NCI-H2171 treated with DMSO at 0.1 percent for 48 hours (cell line): ENCODE measurements at regions not wholly inside any gene's neighbourhood (a gene's known extent, or its start where the extent isn't known, plus 50 kb on each side); places are given as distances from the start of the nearest gene placed in this dataset.
A peak's percentile ranks its signal among the peaks of the same experiment; 100 is the strongest.
"Not testable (repeated sequence)": the region's sequence is repeated elsewhere in the genome, so short reads cannot be mapped to it uniquely, and the experiment has no call there.

Source experiments
- DNase-seq: peaks from one replicate; lab custom pipeline; 2025; lab: John Stamatoyannopoulos, UW

DNA sequence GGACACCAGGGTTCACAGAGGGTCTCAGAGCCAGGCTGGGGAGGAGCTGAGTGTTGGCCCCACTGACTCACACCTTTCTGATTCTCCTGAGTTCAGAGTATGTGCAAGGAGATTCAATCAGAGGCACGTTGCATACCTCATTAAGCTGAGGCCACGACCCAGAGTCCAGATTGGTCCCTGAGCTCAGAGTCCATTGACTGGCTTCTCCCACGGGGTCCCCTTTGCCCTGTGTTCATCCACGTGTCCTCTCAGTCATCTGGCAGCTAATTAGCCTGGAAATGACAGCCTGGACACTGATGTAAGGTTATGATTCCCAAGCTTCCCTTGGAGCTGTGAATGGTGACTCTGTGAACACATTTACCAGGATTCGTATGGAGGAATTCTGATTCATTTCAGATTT is 267.2 kb downstream of the SH3BP4 start:
- DNase-seq = no peak

- DNase-seq = no peak
Observed at GRCh38 chr2:235220331-235220730, 268.5 kb downstream of the SH3BP4 start.

- DNase-seq = no peak
Observed at GRCh38 chr2:235223011-235223410, 270.8 kb upstream of the AGAP1 start.

DNA sequence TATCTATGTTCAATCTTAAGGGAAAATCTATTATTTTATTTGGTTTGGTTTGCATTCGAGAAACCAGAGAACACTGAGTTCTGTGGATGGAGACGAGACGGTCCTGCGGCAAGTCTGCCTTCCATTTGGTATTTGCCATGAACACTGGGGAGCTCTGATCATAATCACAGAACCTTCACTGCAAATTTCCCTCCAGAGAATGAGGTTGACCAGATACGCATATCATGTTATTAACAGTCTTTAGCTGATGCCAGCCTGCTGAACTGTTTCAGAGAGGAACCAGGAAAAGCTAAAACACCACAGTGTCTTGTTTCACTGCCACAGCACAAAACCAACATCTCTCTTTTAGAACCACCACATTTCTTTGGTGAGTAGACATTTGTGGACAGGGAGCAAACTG is 269.4 kb upstream of the AGAP1 start:
- no peak for DNase-seq

DNA sequence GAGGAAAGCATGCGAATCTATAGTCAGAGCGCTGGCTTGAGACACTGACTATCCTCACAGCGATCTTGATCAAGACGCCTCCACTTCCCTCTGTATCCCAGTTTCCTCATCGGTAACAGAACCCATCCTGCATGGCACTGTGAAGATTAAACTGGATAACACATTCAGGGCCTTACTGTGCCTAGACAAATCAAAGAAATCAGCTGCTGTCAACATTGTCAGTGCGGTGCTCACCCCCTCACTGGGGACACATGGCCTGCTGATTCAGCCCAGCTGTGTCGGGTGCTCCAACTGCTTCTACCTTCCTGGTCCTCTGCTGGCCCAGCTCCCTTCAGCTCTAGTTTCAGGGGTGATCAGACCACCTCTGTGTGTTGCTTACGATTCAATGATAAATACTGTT is 268.6 kb upstream of the AGAP1 start:
- DNase-seq = no peak

GRCh38 chr2:235227590-235227989 is 266.3 kb upstream of the AGAP1 start:
- no peak for DNase-seq

DNA sequence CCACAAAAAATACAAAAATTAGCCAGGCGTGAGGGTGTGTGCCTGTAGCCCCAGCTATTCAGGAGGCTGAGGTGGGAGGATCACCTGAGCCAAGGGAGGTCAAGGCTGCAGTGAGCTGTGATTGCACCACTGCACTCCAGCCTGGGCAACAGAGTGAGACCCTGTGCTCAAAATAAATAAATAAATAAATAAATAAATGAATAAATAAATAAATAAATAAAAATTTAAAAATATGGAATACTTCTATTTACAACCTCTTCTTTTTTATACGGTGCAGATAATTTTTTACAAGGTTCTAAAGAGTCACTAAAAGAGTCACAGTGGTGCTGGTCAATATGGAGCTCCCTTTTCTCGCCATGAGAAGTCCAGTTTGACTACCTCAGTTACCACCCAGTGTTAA is 265.4 kb upstream of the AGAP1 start:
- not testable (repeated sequence) for DNase-seq

DNA sequence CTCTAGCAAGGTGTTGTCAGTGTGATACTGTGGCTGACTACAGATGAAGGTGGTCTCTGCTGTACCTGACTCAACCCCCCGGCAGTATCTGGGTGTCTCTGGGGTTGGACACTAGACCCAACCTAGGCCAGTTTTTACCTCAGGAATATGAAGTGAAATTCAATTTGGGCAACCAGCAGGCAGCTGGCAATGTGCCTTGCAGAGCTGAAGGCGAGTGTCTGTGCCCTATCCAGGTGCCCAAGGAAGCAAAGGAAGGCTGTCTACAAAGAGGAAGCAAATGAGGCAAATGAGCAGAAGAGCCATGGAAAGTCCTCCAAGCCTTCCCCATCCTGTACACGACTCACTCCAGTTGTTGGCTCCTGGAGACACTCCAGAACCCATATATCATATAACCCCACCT is 264.6 kb upstream of the AGAP1 start:
- no peak for DNase-seq

GRCh38 chr2:235230821-235231601 is 262.8 kb upstream of the AGAP1 start:
- DNase-seq = peak; percentile 18

GRCh38 chr2:235232449-235233433 is 261.1 kb upstream of the AGAP1 start:
- DNase-seq = peak; percentile 85

GRCh38 chr2:235234736-235235135 is 259.1 kb upstream of the AGAP1 start:
- DNase-seq = no peak

DNA sequence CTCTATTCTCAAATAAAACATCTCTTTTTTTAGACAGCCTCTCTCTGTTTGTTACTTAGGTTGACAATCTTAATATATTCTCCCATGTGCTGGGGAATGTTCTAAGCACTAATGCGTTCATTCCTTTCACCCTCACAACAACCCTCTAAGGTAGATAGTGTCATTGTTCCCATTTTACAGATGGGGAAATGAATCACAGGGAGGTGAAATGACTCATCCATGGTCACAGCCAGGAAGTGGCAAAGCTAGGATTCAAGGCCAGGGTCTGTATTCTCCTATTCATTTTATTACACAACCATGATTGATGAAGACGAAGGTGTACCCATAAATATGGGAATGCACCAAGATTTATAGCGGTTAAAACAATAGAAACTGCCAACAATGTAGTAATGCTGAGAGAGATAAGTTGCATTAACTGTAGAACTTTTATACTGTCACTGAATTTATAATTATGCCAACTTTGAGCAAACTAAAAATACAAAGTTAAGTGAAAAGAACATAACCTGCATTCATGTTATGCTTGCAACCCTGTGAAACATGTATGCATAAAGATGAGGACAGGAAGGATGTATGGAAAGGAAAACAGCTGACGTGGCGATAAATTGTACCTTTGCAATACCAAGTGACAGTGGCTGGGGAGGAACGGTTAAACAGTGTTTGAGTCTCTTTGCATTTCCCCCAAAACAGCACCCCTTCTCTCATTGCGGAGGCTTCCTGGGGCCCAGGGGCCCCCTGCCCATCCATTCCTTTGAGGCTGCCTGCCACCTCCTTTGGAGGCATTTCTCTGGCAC is 257.7 kb upstream of the AGAP1 start:
- DNase-seq = no peak

DNA sequence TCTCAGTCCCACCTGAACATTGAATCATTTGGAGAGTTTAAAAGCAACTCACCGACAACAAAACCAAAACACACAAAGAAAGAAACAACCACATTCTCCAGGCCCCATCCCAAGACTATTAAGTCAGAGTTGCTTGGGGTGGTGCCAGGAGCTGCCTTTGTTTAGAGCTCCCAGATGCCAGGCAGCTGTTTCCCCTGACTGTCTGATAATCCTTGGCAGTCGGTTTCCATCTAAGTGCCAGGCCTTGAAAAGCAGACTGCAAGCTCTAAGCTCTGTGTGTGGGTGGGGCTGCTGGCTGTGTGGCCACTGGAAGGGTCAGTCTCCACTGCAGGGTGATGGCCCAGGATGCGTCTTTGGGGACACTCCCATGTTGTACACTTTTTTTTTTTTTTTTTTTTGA is 255.3 kb upstream of the AGAP1 start:
- peak; percentile 29 for DNase-seq

GRCh38 chr2:235240574-235240973 is 253.3 kb upstream of the AGAP1 start:
- no peak for DNase-seq

GRCh38 chr2:235244255-235245220 is 249.3 kb upstream of the AGAP1 start:
- no peak for DNase-seq

DNA sequence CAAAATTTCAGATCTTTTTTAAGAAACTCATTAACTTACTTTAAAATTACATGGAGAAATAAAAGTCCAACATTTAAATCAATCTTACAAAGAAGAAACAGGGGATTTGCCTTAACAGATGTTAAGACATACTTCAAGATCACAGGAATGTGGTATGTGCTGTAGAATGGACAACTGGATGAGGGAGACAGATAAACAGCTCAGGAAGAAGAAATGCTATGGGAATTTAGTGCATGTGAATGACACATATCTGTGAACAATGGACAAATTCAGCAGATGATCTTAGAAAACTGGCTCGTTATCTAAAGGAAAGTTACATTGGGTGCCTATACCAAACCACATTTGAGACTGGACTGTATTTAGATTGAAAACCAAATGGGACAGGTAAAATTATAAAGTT is 246.8 kb upstream of the AGAP1 start:
- DNase-seq = no peak

GRCh38 chr2:235255693-235256092 is 238.2 kb upstream of the AGAP1 start:
- DNase-seq = no peak

GRCh38 chr2:235257590-235257989 is 236.3 kb upstream of the AGAP1 start:
- no peak for DNase-seq

- DNase-seq = no peak
Observed at GRCh38 chr2:235262750-235263149, 231.1 kb upstream of the AGAP1 start.

DNA sequence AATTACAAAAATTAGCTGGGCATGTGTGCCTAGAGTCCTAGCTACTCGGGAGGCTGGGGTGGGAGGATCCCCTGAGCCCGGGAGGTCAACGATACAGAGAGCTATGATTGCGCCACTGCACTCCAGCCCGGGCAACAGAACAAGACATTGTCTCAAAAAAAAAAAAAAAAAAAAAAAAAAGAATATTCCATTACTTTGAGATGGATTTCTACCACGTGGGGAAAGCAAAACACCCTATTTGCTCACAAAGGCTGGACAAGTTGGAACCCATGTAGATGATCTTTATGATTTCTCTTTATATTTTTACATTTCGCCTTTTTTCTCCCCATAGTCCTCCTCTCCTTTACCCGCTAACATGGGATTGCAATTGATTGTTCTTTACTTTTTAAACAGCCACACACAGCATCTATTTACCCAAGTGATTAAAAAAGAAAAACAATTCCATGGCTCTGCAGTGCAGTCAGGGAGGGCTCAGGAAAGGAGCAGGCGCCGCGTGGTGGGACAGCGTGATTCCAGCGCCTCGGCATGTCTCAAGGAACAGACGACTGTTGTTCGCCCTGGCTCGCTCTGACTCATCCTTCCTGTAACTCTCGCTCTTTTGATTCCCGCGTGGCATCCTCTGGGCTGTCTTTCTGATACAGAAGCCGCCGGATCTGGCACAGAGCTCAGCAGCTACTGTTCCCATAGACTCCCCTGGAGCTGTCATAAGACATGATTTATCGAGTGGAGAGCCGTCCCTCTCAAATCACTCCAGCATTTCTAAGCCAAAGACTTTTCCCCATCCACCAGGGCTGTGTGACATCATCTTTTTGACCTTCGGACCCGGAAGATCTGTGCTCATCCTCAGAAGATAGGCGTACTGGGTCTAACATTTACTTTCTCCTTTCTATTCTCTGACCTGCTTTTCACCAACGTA is 230.4 kb upstream of the AGAP1 start:
- peak; percentile 70 for DNase-seq
